Neural progenitor cell (in vitro differentiated cells): ENCODE measurements at regions not wholly inside any gene's neighbourhood (a gene's known extent, or its start where the extent isn't known, plus 50 kb on each side); places are given as distances from the start of the nearest gene placed in this dataset.

Experiments
- CTCF ChIP-seq: fragments of 200-600 bp; sonication (generic); IDR thresholded peaks from 2 replicates; pipeline ENCODE4 v1.5.1; 2017; ENCODE audit warnings: antibody characterized with exemption, mild to moderate bottlenecking
- EZH2phosphoT487 ChIP-seq: fragments of 200-600 bp; sonication (generic); IDR thresholded peaks from 2 replicates; pipeline ENCODE4 v1.6.1; 2017; ENCODE audit warnings: antibody characterized with exemption

DNA sequence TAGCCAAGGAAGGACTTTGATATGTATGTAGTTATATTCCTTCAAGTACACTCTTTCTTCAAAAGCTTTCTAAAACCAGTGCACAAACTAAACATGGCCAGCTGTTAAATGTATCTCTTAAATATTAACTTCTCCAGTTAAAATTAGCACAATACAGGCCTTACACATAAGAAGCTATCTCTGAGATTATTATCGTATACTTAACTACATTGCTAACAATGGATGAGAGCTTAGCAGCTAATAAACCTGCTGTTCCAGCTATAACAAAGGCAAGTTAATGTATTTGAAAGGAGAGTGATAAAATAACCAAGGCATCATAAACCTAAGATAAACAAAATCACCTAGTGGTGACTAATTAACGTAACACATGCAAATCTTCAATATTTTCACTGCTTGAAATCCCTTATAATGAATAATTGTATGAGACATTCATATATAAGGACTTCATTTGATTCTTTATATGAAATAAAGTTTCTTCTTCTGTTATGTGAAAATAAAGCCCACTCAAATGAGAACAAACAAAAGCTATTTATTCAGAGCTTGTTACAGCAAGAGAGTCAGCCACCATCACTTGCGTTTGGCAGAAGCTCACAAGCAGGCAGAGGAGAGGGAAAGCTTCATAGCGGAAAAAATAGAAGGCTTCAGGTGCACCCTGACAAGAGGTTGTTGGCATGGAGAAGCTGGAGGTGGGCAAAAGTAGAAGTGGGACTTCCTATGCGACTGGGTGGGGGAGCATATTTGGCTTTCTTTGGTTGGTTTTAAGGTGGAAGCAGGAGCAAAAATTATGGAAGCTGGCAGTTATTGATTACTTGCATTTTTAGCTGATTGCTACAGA lies 274.1 kb upstream of the CHRM3 start:
- TF ChIP-seq EZH2phosphoT487, result no peak
- TF ChIP-seq CTCF, result no peak
